PC-3 (cell line): ENCODE measurements at regions not wholly inside any gene's neighbourhood (a gene's known extent, or its start where the extent isn't known, plus 50 kb on each side); places are given as distances from the start of the nearest gene placed in this dataset.

Experiments used
- ATAC-seq: fragments of 200-7000 bp; cut with Tn5 transposase; 2 replicates; pipeline ENCODE4 v1.9.1; 2020; ENCODE audit warnings: mild to moderate bottlenecking, moderate library complexity
- BruUV-seq: library from RNA; stranded (reverse); fragments of 400-500 nt; replicated peaks from 2 replicates; lab custom pipeline; 2021; lab: Mats Ljungman, UMichigan
- CTCF ChIA-PET: fragments of 300-600 bp; sonication (Branson Sonifier 250); formaldehyde crosslinking; loops from one replicate; lab custom pipeline; 2022; ENCODE audit warnings: antibody characterized with exemption; lab: Charles Lee
- POLR2A ChIA-PET: fragments of 300-600 bp; sonication (Branson Sonifier 250); formaldehyde crosslinking; loops from one replicate; lab custom pipeline; 2022; ENCODE audit warnings: antibody characterized with exemption; ENCODE audit not compliant: unreplicated experiment; lab: Charles Lee
- DNase-seq: peaks from one replicate; pipeline ENCODE4 v3.0.0-alpha.2; 2015
- H2AFZ ChIP-seq: fragments of 300-600 bp; sonication (generic); 2 replicates; pipeline ENCODE4 v1.6.0; 2016; ENCODE audit warnings: antibody characterized with exemption, low read length
- H3F3A ChIP-seq: fragments of 300-600 bp; sonication (generic); one replicate; pipeline ENCODE4 v1.6.0; 2017; ENCODE audit warnings: antibody characterized with exemption, low read length, control low read depth, mild to moderate bottlenecking; ENCODE audit not compliant: unreplicated experiment
- H3K27ac ChIP-seq: fragments of 300-600 bp; sonication (generic); 2 replicates; pipeline ENCODE4 v1.5.1; 2016; ENCODE audit warnings: mild to moderate bottlenecking, low read length
- H3K27me3 ChIP-seq: fragments of 300-600 bp; sonication (generic); 2 replicates; pipeline ENCODE4 v1.6.1; 2016; ENCODE audit warnings: low read length, mixed read lengths
- H3K36me3 ChIP-seq: fragments of 300-600 bp; sonication (generic); 2 replicates; pipeline ENCODE4 v1.6.1; 2016; ENCODE audit warnings: low read depth, mixed run types, low read length, mixed read lengths
- H3K4me1 ChIP-seq: fragments of 300-600 bp; sonication (generic); 2 replicates; pipeline ENCODE4 v1.5.1; 2016; ENCODE audit warnings: low read length; ENCODE audit not compliant: insufficient read depth
- H3K4me2 ChIP-seq: fragments of 300-600 bp; sonication (generic); 2 replicates; pipeline ENCODE4 v1.6.0; 2016; ENCODE audit warnings: low read length
- H3K4me3 ChIP-seq: fragments of 300-600 bp; sonication (generic); 2 replicates; pipeline ENCODE4 v1.5.1; 2016; ENCODE audit warnings: mild to moderate bottlenecking, low read length, mixed read lengths
- H3K79me2 ChIP-seq: fragments of 300-600 bp; sonication (generic); 2 replicates; pipeline ENCODE4 v1.6.1; 2017; ENCODE audit warnings: low read length, mixed read lengths
- H3K9ac ChIP-seq: fragments of 300-600 bp; sonication (generic); 2 replicates; pipeline ENCODE4 v1.6.0; 2016; ENCODE audit warnings: mild to moderate bottlenecking, low read length
- H3K9me2 ChIP-seq: fragments of 300-600 bp; sonication (generic); replicated peaks from 2 replicates; pipeline ENCODE4 v1.6.1; 2016; ENCODE audit warnings: mixed run types, low read length, mixed read lengths
- H3K9me3 ChIP-seq: fragments of 300-600 bp; sonication (generic); 2 replicates; pipeline ENCODE4 v1.6.1; 2016; ENCODE audit warnings: low read length, mixed read lengths
- H4K20me1 ChIP-seq: fragments of 300-600 bp; sonication (generic); 2 replicates; pipeline ENCODE4 v1.6.1; 2016; ENCODE audit warnings: low read length, mixed read lengths
- EZH2 ChIP-seq: fragments of 300-600 bp; sonication (generic); IDR thresholded peaks from one replicate; pipeline ENCODE4 v1.6.1; 2017; ENCODE audit warnings: antibody characterized with exemption, mild to moderate bottlenecking, low read length; ENCODE audit not compliant: unreplicated experiment
- EZH2phosphoT487 ChIP-seq: fragments of 300-600 bp; sonication (generic); IDR thresholded peaks from 2 replicates; pipeline ENCODE4 v1.6.1; 2018; ENCODE audit warnings: mild to moderate bottlenecking, antibody characterized with exemption, low read length, borderline replicate concordance
- intact Hi-C: fragments of 100-400 bp; cut with micrococcal nuclease; formaldehyde crosslinking; loops from 2 replicates; pipeline ENCODE4 v1.9.0; 2023
- TF ChIP-seq, protein P1 (sequence below): fragments of 300-600 bp; sonication (generic); conservative IDR thresholded peaks from 2 replicates; pipeline ENCODE4 v1.5.1; 2017; ENCODE audit warnings: antibody characterized with exemption, low read depth, mild to moderate bottlenecking, low read length

DNA sequence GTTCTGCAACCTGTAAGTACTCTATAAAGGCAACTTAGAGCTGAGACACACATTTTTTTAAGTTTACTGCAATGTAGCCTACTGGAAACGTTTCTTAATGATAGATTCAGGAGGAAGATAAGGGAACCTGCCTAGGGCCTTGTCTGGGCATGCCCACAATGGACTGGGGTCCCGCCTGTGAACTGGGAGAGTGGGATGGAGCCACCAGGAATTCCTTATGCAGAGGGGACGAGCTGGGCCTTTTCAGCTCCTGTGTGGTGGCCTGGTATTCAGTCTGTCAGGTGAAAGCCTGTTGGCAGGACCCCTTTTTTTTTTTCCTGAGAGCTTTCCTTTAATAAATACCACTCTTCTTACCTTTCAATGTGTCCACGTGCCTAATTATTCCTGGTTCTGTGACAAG is 384.4 kb upstream of the ZWINT start:
- Histone ChIP-seq H3K4me2 (no peak overlapping the region), H4K20me1 (no peaks in the 10 kb centered on the region), H3F3A (no peaks in the 10 kb centered on the region), H3K9me2 (no peaks in the 10 kb centered on the region), H3K36me3 (no peaks in the 10 kb centered on the region), H3K9ac (no peak overlapping the region), H2AFZ (no peak overlapping the region), H3K4me3 (no peak overlapping the region), H3K27me3 (no peaks in the 10 kb centered on the region), H3K79me2 (no peaks in the 10 kb centered on the region), H3K27ac (no peak overlapping the region), H3K9me3 (peaks cover 8% of the 10 kb centered on the region; the same call in 1 of the 2 replicates), H3K4me1 (no peaks in the 10 kb centered on the region)
- ATAC-seq (no peak), DNase-seq (no peak)
- ChIA-PET CTCF (no interaction called here), POLR2A (no interaction called here)
- TF ChIP-seq EZH2phosphoT487, result no peak
- TF ChIP-seq, protein P1, sequence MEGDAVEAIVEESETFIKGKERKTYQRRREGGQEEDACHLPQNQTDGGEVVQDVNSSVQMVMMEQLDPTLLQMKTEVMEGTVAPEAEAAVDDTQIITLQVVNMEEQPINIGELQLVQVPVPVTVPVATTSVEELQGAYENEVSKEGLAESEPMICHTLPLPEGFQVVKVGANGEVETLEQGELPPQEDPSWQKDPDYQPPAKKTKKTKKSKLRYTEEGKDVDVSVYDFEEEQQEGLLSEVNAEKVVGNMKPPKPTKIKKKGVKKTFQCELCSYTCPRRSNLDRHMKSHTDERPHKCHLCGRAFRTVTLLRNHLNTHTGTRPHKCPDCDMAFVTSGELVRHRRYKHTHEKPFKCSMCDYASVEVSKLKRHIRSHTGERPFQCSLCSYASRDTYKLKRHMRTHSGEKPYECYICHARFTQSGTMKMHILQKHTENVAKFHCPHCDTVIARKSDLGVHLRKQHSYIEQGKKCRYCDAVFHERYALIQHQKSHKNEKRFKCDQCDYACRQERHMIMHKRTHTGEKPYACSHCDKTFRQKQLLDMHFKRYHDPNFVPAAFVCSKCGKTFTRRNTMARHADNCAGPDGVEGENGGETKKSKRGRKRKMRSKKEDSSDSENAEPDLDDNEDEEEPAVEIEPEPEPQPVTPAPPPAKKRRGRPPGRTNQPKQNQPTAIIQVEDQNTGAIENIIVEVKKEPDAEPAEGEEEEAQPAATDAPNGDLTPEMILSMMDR, result no peak
- BruUV-seq, result no TSS peak
- intact Hi-C loops, result no loop called here

DNA sequence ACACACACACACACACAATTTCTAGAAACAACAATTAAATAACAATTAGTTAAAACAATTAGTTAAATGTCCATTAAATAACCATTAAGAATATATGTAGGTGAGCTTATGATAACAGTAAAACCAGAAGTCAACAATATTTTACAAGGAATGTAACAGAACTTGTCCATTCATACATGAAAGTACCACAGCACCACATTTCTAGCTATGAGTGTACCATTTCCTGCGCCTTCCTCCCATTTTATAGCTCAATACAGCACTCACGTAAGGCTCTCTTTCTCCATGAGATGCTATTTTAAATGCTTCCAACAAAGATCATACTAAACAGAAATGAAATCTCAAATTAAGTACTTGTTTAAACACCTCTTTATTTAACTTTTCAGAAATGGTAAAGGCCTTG is 367.3 kb upstream of the ZWINT start:
- TF ChIP-seq, protein P1, result no peak
- TF ChIP-seq EZH2phosphoT487 (no peak), EZH2 (no peak)
- intact Hi-C loops, result no loop called here
- Histone ChIP-seq H4K20me1 (no peaks in the 10 kb centered on the region), H3K79me2 (no peaks in the 10 kb centered on the region), H3K4me3 (no peak overlapping the region), H3K4me1 (no peaks in the 10 kb centered on the region), H3K9me3 (peaks cover 13% of the 10 kb centered on the region; the same call in 1 of the 2 replicates), H3K4me2 (no peak overlapping the region), H3K9me2 (no peaks in the 10 kb centered on the region), H3K9ac (no peak overlapping the region), H2AFZ (no peak overlapping the region), H3F3A (no peaks in the 10 kb centered on the region), H3K27ac (no peak overlapping the region), H3K36me3 (no peaks in the 10 kb centered on the region), H3K27me3 (no peaks in the 10 kb centered on the region)
- no TSS peak for BruUV-seq
- CTCF ChIA-PET, result no interaction called here
- POLR2A ChIA-PET, result interaction anchor here (0.5 to 0.7 kb wide), 3 partner anchors 11 to 250 kb away, joined by 3 to 7 read pairs (median 5); no protein-coding TSS in a partner anchor
- no peak for DNase-seq
- no peak for ATAC-seq

DNA sequence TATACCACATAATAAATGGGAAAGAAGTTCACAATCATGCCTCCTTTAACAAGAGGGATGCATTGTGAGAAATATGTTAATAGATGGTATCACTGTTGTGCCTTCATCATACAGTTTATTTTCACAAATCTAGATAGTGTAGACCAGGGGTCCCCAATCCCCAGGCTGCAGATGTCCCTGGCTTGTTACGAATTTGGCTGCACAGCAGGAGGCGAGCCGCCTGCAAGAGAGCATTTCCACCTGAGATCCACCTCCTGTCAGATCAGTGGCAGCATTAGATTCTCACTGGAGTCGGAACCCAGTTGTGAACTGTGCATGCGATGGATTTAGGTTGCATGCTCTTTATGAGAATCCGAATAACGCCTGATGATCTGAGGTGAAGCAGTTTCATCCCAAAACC is 361.9 kb upstream of the ZWINT start:
- Histone ChIP-seq H2AFZ (no peak overlapping the region), H3K36me3 (no peaks in the 10 kb centered on the region), H3K27me3 (no peaks in the 10 kb centered on the region), H3F3A (no peaks in the 10 kb centered on the region), H3K79me2 (no peaks in the 10 kb centered on the region), H3K4me2 (no peak overlapping the region), H3K4me3 (no peak overlapping the region), H3K9ac (no peak overlapping the region), H3K4me1 (no peaks in the 10 kb centered on the region), H3K9me3 (peaks cover 2% of the 10 kb centered on the region; the same call in 1 of the 2 replicates), H4K20me1 (no peaks in the 10 kb centered on the region), H3K27ac (no peak overlapping the region), H3K9me2 (no peaks in the 10 kb centered on the region)
- ATAC-seq, result no peak
- ChIA-PET CTCF (no interaction called here), POLR2A (no interaction called here)
- intact Hi-C loops, result no loop called here
- TF ChIP-seq, protein P1, result no peak
- no peak for TF ChIP-seq EZH2
- TF ChIP-seq EZH2phosphoT487, result no peak
- DNase-seq, result no peak
- BruUV-seq, result no TSS peak
